M059J (cell line): ENCODE measurements at regions not wholly inside any gene's neighbourhood (a gene's known extent, or its start where the extent isn't known, plus 50 kb on each side); places are given as distances from the start of the nearest gene placed in this dataset.

Experiments
- DNase-seq: peaks from one replicate; pipeline ENCODE4 v3.0.0-alpha.2; 2012; ENCODE audit warnings: low read depth

GRCh38 chr5:86780018-86780417 is 162.3 kb downstream of the COX7C start:
- no peak for DNase-seq

GRCh38 chr5:86786955-86787354 is 169.2 kb downstream of the COX7C start:
- DNase-seq, result no peak

GRCh38 chr5:86795659-86796058 is 177.9 kb downstream of the COX7C start:
- DNase-seq, result no peak

DNA sequence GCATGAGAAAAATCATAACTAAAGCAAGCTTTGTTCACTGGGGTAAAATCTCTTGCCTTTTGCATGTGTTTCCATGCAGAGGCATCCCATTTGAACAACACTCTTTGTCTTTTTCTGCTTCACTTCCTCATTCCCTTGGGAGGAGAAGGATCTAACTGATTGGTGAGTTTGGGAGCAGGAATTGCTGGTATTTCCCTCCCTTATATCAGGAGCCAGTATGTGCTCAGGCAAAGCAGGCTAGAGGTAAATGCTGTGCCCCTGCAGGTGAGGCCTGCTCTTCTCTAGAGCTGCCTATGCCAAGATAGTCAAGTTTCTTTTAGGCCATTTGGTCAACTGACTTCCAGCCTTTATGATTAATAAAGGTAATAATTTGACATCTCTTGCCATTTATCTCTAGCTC is 179.9 kb downstream of the COX7C start:
- DNase-seq, result no peak

DNA sequence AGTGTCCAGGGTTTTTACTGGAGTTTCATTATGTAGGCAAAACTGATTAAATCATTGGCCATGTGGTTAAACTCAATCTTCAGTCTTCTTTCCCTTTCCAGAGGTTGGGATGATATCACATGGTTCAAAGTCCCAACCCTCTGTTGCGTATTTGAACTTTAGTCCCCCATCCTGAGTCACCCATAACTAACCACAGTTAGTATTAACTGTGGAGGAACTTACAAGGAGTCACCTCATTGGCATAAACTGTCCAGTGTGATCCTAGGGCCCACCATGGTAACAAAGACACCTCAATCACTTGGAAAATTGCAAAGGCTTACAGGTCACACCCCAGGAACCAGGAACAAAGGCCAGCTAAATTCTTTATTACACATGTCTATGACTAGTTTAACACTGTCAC is 188.5 kb downstream of the COX7C start:
- DNase-seq, result peak; percentile 4

- DNase-seq, result no peak
These were observed 189.6 kb downstream of the COX7C start for GRCh38 chr5:86807046-86808031.

DNA sequence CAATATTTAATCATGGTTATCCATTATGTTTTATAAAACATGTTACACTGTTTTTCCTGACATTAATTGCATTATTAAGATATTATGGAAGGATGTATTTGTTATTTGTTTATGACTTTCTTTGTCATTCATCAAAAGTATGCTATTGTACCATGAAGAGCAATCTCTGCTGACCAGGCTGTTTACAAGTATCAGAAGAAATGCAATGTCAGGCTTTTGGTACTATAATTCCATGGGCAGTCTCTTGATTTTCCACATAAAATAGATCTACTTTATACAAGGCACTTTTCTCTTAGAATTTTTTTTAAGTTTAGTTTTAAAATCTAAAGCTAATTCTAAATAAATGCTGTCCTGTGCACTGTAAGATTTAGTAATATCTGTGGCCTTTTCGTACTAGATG is 196.6 kb downstream of the COX7C start:
- DNase-seq, result no peak

DNA sequence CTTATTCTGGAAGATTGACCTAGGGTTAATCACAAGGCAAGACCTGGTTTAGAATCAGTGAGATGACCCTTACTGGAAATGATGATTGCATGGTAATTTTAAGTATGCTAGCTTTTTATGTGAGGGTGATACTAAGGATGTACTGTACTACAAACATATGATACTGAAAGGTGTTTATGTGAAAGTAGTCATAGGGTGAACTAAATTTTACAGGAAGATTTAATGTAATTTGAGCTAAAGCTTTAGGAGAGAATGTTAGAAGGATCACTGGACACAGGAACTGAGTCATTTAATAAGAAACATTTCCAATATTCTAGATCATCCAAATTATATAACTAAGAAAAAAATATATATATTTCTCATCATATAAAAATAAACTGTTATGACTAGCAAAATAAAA is 197.2 kb downstream of the COX7C start:
- DNase-seq, result no peak

GRCh38 chr5:86824637-86825036 is 206.9 kb downstream of the COX7C start:
- DNase-seq, result no peak

GRCh38 chr5:86831128-86831527 is 213.4 kb downstream of the COX7C start:
- DNase-seq, result no peak

DNA sequence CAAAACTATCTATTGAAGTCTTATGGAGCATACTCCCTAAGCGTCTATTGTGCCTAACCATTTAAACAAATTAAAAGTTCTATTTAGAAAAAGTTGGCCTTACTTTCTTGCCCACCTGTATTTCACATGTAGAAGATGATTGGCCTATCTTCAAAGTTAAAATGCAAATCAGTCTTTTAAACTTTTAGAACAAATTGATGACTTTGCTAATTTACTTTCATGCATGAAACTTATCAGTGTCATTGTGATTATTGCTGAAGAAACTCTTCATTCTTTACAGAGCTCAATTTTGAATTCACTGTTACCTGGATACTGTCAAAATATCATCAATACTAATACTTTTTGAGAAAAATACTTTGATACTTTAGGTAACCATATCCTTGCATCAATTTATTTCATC is 216.1 kb downstream of the COX7C start:
- DNase-seq, result no peak

DNA sequence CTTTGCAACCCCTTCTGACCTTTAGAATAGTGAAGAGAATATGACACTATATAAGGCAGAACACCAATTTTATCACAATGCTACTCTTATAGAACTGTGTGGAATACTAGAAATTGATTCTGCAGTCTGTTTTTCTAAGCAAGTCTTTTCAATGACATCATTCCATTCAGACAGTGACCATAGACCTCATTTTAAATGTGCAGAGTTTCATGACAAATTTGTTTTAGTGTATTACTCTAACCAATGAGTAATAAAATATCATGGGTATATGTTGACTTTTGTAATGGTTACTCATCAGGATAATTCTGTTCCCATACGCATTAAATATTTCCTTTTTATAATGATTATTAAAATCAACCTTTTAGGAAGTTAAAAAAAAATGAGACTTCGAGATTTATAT is 219.9 kb downstream of the COX7C start:
- no peak for DNase-seq

GRCh38 chr5:86838083-86838482 is 220.3 kb downstream of the COX7C start:
- DNase-seq, result no peak

DNA sequence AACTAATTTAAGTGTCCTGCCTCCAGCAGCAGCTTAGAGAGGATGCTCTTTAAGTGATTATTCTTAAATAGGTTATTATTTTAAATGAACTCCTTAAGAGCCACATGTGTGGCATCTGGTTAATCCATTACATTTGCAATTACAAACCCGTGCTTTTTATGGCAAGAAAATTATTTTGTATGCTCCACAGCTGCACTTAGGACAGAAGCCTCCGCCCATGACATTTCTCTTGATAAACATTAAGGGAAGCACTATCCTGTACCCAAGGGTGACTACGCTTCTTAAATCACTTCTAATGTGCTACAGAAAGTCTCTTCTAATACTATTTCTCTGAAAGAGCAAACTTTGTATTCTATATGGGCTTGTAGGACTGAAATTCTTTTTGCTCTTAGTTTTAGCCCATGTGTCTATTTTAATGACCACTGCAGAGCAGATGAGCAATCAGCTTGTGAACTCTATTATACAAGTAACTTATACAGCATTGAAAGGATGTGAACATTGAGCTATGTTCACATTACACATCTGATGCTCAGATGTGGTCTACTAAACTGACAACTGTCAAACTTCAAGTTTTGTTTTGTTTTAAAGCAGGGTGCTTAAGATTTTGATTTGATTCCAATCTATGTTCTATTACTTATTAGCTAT is 223.4 kb downstream of the COX7C start:
- no peak for DNase-seq

DNA sequence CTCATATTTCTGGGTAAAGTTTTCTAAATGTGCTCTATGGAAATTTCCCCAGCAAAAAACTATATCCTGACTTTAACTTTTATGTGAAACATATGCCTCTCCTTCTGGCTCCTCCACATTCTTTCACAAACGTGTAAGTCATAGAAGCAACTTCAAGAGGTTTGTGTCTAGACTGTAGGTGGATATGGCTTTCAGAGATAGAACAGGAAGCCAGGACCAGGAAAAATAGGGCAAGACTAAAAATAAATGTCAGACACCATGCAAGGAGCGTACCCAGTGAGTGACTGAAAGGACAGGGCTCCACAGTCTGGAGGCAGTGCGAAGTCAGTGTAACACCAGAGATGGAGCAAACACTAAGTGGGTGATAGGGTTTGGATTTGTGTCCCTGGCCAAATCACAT is 240.7 kb downstream of the COX7C start:
- DNase-seq, result no peak

DNA sequence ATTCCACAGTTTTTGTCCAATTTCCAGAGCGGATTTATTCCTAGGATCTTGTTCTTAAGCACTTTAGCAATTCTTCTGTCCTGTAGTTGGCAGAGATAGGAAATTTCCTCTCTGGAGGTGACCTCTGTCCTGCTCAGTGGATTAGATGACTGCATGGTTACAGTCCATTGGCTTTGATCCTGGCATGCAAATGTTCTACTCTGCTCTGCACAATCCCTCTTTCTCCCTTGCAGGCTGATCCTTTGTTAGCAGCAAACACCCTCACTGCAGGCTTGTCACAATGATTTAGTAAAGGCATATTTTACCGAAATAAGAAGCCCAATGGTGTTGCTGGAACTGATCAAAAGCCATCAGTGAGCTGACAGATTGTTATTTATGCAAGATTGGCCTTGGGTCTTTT is 243.8 kb downstream of the COX7C start:
- DNase-seq, result no peak

DNA sequence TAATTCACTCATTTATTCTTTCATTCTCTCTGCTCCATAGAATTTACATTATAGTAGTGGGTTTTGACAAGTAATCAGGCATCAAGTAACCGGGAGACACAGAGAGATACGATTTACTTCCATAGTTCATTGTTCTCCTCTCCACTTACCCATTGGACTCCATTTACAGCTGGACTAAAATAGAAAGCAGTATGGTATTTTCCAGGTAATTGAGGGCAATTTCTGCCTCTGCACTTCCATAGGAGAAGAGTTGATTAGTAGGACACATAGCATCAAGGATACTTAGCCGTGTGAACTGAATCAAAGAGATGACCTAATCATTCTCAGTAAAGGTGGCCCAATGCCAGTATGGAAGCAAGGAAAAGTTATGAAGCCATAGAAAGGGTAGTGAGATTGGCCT is 244.4 kb downstream of the COX7C start:
- DNase-seq, result no peak

DNA sequence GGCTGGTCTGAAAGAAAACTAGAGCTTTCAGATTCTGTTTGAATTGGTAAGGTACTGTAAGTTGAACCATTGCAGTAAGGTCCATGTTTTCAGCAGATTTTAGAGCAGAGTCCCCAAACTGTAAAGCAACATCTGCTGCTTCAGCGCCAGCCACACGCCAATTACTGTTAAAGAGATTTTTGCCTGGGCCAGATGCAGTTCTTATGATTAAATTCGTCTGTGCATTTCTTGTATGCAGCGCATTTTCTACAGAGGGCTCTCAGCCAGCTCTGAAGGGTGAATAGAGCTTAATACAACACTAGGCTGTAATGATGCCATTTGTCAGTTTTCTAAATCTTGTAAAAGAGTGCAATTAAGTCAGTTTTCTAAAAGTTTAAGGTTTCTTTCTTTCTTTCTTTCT is 246.3 kb downstream of the COX7C start:
- DNase-seq, result no peak

GRCh38 chr5:86865256-86865785 is 247.6 kb downstream of the COX7C start:
- no peak for DNase-seq

DNA sequence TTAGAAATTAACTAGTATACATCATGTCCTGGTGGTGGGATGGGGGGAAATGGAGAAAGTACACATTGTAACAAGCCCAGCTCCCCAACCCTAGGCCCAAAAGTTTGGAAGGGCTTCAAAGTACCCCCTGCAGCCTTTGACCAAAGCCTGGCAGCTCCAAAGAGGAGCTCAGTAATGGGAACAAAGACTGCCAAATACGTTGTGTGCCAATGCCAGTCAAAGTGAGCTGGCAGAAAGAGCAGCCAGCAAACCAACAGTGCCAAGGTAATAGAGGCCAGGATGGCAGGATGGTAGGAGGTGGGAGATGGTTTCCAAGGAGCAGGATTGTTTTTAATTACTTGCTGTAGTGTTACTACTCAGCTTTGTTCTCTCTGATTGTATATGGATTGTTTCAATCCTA is 248.3 kb downstream of the COX7C start:
- DNase-seq, result no peak

DNA sequence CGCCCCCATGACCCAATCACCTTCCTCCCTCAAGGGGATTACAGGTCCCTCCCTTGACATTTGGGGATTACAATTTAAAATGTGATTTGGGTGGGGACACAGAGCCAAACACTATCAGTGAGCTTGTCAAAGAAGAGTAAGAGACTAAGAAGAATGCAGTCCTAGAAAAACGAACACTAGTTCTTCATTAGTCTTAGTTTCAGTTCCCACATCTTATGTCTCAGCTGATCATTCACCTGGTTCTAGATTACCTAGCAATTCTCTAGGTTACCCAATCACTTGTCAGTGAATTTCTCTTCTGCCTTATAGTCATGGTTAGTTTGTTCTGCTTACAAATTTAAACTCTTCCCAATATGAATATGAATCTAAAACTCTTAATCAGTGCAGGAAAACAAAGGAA is 251.5 kb downstream of the COX7C start:
- no peak for DNase-seq

- DNase-seq, result no peak
These were observed 257.8 kb downstream of the COX7C start for GRCh38 chr5:86875539-86875938.

DNA sequence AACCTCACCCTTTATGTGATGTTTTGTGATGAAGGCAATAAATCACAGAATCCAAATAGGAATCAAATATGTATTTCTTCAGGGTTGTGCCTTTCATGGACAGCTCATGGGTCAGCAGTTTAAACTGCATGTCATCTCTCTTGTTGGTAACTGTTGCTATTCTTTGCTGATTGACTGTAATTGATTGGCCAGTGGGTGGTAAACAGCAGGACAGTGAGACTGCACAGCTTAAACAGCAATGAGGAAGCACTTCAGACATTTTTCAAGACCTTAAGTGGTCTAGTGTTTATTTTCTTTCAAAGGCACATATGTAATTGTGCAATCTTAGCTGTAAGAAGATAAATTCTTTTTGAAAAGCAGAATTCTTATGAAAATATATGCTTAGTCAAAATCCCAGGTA is 260.5 kb downstream of the COX7C start:
- no peak for DNase-seq
